Gastrocnemius medialis (tissue), 4 donors: ENCODE measurements at regions not wholly inside any gene's neighbourhood (a gene's known extent, or its start where the extent isn't known, plus 50 kb on each side); places are given as distances from the start of the nearest gene placed in this dataset.

Experiments used
- ATAC-seq, 2 donors: fragments of 150-250 bp; one replicate each; pipeline ENCODE4 v1.9.1; 2016
- DNase-seq, 2 donors: peaks; one replicate each; pipeline ENCODE4 v3.0.0-alpha.2; 2019
- H3K27ac ChIP-seq, 4 donors: fragments of 200-600 bp; sonication (generic); 1 replicate in 1 of 4; 2 replicates in 3 of 4; pipeline ENCODE4 v1.5.1; 2016 to 2018; ENCODE audit warnings: mild to moderate bottlenecking in 2 of 4, moderate library complexity in 1 of 4
- H3K27me3 ChIP-seq, 3 donors: fragments of 200-600 bp; sonication (generic) in 2 of 3; 1 replicate in 1 of 3; 2 replicates in 2 of 3; pipeline versions ENCODE4 v1.5.1 to v1.6.0; 2016 to 2019; ENCODE audit warnings: mild to moderate bottlenecking in 1 of 3, moderate library complexity in 1 of 3
- H3K36me3 ChIP-seq, 2 donors: fragments of 200-600 bp; sonication (generic) in 1 of 2; one replicate each; pipeline ENCODE4 v1.5.1; 2017 to 2018
- H3K4me1 ChIP-seq, 2 donors: fragments of 200-600 bp; sonication (generic) in 1 of 2; one replicate each; pipeline ENCODE4 v1.5.1; 2016 to 2017; ENCODE audit warnings: mild to moderate bottlenecking in 2 of 2
- H3K4me3 ChIP-seq, 4 donors: fragments of 200-600 bp; sonication (generic) in 3 of 4; 1 replicate in 1 of 4; 2 replicates in 3 of 4; pipeline ENCODE4 v1.5.1; 2016 to 2019; ENCODE audit warnings: mild to moderate bottlenecking in 2 of 4
- H3K9me3 ChIP-seq, 3 donors: fragments of 200-600 bp; sonication (generic) in 2 of 3; 1 replicate in 1 of 3; 2 replicates in 2 of 3; pipeline ENCODE4 v1.5.1; 2016 to 2019
- CTCF ChIP-seq, 5 experiments: fragments of 450-650 bp in 3 of 5; fragments of 200-600 bp in 2 of 5; sonication (generic) in 2 of 5; IDR thresholded peaks in 4 of 5; conservative IDR thresholded peaks in 1 of 5; 1 replicate in 4 of 5; 2 replicates in 1 of 5; pipeline ENCODE4 v1.5.1; 2016 to 2019; ENCODE audit warnings: antibody characterized with exemption in 5 of 5, mild to moderate bottlenecking in 3 of 5, moderate library complexity in 3 of 5
- POLR2A ChIP-seq, 2 donors: fragments of 450-650 bp; IDR thresholded peaks; one replicate each; pipeline ENCODE4 v1.6.1; 2017; ENCODE audit warnings: antibody characterized with exemption in 2 of 2, mild to moderate bottlenecking in 2 of 2, moderate library complexity in 2 of 2
- in situ Hi-C, 4 donors: fragments of 200-750 bp; cut with MboI; loops; one replicate each; pipeline versions ENCODE4 v1.15.0 to v1.8.0; 2017; ENCODE audit warnings: low sequenced_read_pairs in 4 of 4
- intact Hi-C: fragments of 100-400 bp; cut with DNase I; formaldehyde crosslinking; loops from one replicate; pipeline ENCODE4 v1.15.1; 2023; ENCODE audit warnings: low total_unique reads

- H3K9me3 ChIP-seq = no peaks in the 10 kb centered on the region
- peaks cover 4 to 8% of the 10 kb centered on the region in 2 donors for H3K4me1 ChIP-seq
- H3K4me3 ChIP-seq = no peak overlapping the region
- in situ Hi-C loops (no loop called here), intact Hi-C loops (no loop called here)
- no peaks in the 10 kb centered on the region for H3K27me3 ChIP-seq
- DNase-seq (no peak), ATAC-seq (no peak)
- H3K27ac ChIP-seq = no peak overlapping the region
- no peak for TF ChIP-seq CTCF (IDR thresholded peaks at IDR 0.05 in 4 of 5, conservative IDR thresholded peaks at IDR 0.05 in 1 of 5)
- no peak for TF ChIP-seq POLR2A (IDR thresholded peaks at IDR 0.05)
- no peaks in the 10 kb centered on the region for H3K36me3 ChIP-seq
These were observed 982.6 kb downstream of the BCL11A start for GRCh38 chr2:59570818-59571217.

- DNase-seq = no peak
- H3K36me3 ChIP-seq = no peaks in the 10 kb centered on the region
- H3K4me1 ChIP-seq = peaks cover 4 to 8% of the 10 kb centered on the region in 2 donors
- TF ChIP-seq POLR2A (IDR thresholded peaks at IDR 0.05) (no peak), CTCF (IDR thresholded peaks at IDR 0.05 in 4 of 5, conservative IDR thresholded peaks at IDR 0.05 in 1 of 5) (no peak)
- intact Hi-C loops (no loop called here), in situ Hi-C loops (no loop called here)
- no peak overlapping the region for H3K27ac ChIP-seq
- no peaks in the 10 kb centered on the region for H3K27me3 ChIP-seq
- no peaks in the 10 kb centered on the region for H3K9me3 ChIP-seq
- no peak for ATAC-seq
- no peak overlapping the region for H3K4me3 ChIP-seq
These were observed 984.3 kb downstream of the BCL11A start for GRCh38 chr2:59569124-59569523.

GRCh38 chr2:59568461-59568860, 985.0 kb downstream of the BCL11A start:
- intact Hi-C loops (no loop called here), in situ Hi-C loops (no loop called here)
- Histone ChIP-seq H3K9me3 (no peaks in the 10 kb centered on the region), H3K27me3 (no peaks in the 10 kb centered on the region), H3K36me3 (no peaks in the 10 kb centered on the region), H3K4me1 (peaks cover 4 to 8% of the 10 kb centered on the region in 2 donors), H3K27ac (no peak overlapping the region), H3K4me3 (no peak overlapping the region)
- TF ChIP-seq POLR2A (IDR thresholded peaks at IDR 0.05) (no peak), CTCF (IDR thresholded peaks at IDR 0.05 in 4 of 5, conservative IDR thresholded peaks at IDR 0.05 in 1 of 5) (no peak)
- DNase-seq (no peak), ATAC-seq (no peak)

- no peak overlapping the region for H3K4me3 ChIP-seq
- ATAC-seq = no peak
- no peak overlapping the region for H3K27ac ChIP-seq
- no peaks in the 10 kb centered on the region for H3K36me3 ChIP-seq
- intact Hi-C loops = no loop called here
- in situ Hi-C loops = no loop called here
- TF ChIP-seq POLR2A (IDR thresholded peaks at IDR 0.05) = no peak
- TF ChIP-seq CTCF (IDR thresholded peaks at IDR 0.05 in 4 of 5, conservative IDR thresholded peaks at IDR 0.05 in 1 of 5) = no peak
- DNase-seq = no peak
- H3K4me1 ChIP-seq = peaks cover 4 to 8% of the 10 kb centered on the region in 2 donors
- no peaks in the 10 kb centered on the region for H3K27me3 ChIP-seq
- H3K9me3 ChIP-seq = no peaks in the 10 kb centered on the region
These were observed 986.3 kb downstream of the BCL11A start for GRCh38 chr2:59567151-59567550.

DNA sequence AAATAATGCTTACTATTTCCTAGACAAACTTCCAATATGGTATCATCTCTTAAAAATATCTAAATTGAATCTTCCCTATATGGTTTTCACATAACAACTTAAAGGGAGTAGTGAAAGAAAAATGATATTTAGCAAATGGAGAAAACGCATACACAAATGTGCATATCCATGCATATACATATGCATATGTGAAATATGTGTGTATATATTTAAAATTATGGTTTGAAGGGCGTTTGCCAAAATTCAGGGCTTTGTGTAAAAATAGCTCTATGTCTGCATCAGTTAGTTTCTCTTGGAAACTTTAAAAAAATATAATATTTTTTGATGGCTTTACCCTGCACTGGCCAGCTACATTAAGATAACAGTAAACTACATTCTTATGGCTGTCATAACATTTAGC, 986.7 kb downstream of the BCL11A start:
- DNase-seq (no peak), ATAC-seq (no peak)
- Histone ChIP-seq H3K27ac (no peak overlapping the region), H3K4me1 (peaks cover 4 to 8% of the 10 kb centered on the region in 2 donors), H3K4me3 (no peak overlapping the region), H3K27me3 (no peaks in the 10 kb centered on the region), H3K9me3 (no peaks in the 10 kb centered on the region), H3K36me3 (no peaks in the 10 kb centered on the region)
- in situ Hi-C loops = no loop called here
- TF ChIP-seq CTCF (IDR thresholded peaks at IDR 0.05 in 4 of 5, conservative IDR thresholded peaks at IDR 0.05 in 1 of 5) = no peak
- no peak for TF ChIP-seq POLR2A (IDR thresholded peaks at IDR 0.05)
- intact Hi-C loops = no loop called here
